Mesenchymal stem cell (in vitro differentiated cells and primary cell): ENCODE measurements at regions not wholly inside any gene's neighbourhood (a gene's known extent, or its start where the extent isn't known, plus 50 kb on each side); places are given as distances from the start of the nearest gene placed in this dataset.

Source experiments
- DNase-seq: peaks from one replicate; pipeline ENCODE4 v3.0.0-alpha.2; 2013
- H2AFZ ChIP-seq: one replicate; pipeline ENCODE4 v1.6.1; 2013; ENCODE audit warnings: low read depth, mild to moderate bottlenecking, control low read depth, inconsistent platforms, low read length, moderate library complexity
- H2AK5ac ChIP-seq: 2 replicates; pipeline ENCODE4 v1.6.1; 2013; ENCODE audit warnings: low read length, moderate library complexity, mild to moderate bottlenecking, inconsistent platforms; ENCODE audit not compliant: severe bottlenecking
- H2BK120ac ChIP-seq: one replicate; pipeline ENCODE4 v1.6.1; 2013; ENCODE audit warnings: low read depth, mild to moderate bottlenecking, inconsistent platforms, low read length, moderate library complexity
- H2BK12ac ChIP-seq, 2 experiments: one replicate each; pipeline ENCODE4 v1.6.1; 2013; ENCODE audit warnings: inconsistent platforms in 2 of 2, low read length in 2 of 2, mild to moderate bottlenecking in 2 of 2, moderate library complexity in 2 of 2, control low read depth in 1 of 2
- H2BK15ac ChIP-seq: one replicate; pipeline ENCODE4 v1.6.1; 2013; ENCODE audit warnings: mild to moderate bottlenecking, low read depth, inconsistent platforms; ENCODE audit not compliant: poor library complexity, severe bottlenecking
- H2BK5ac ChIP-seq: 2 replicates; pipeline ENCODE4 v1.6.1; 2013; ENCODE audit warnings: low read depth, mild to moderate bottlenecking, low read length, control low read depth, inconsistent platforms; ENCODE audit not compliant: poor library complexity, severe bottlenecking
- H3K14ac ChIP-seq, 2 experiments: one replicate each; pipeline ENCODE4 v1.6.1; 2013; ENCODE audit warnings: inconsistent platforms in 2 of 2, low read length in 2 of 2, control low read depth in 1 of 2, mild to moderate bottlenecking in 1 of 2, moderate library complexity in 1 of 2
- H3K18ac ChIP-seq, 2 experiments: one replicate each; pipeline ENCODE4 v1.6.1; 2013; ENCODE audit warnings: inconsistent platforms in 2 of 2, low read length in 2 of 2, control low read depth in 1 of 2, low read depth in 1 of 2, mild to moderate bottlenecking in 1 of 2
- H3K23ac ChIP-seq, 2 experiments: one replicate each; pipeline ENCODE4 v1.6.1; 2013; ENCODE audit warnings: inconsistent platforms in 2 of 2, low read length in 2 of 2, mild to moderate bottlenecking in 2 of 2, moderate library complexity in 2 of 2, control low read depth in 1 of 2
- H3K27ac ChIP-seq: 2 replicates; pipeline ENCODE4 v1.5.1; 2013; ENCODE audit warnings: mild to moderate bottlenecking, moderate library complexity, low read length, control low read depth, inconsistent platforms; ENCODE audit not compliant: poor library complexity, severe bottlenecking
- H3K27me3 ChIP-seq, 2 experiments: 2 replicates each; pipeline versions ENCODE4 v1.6.1 to v1.7.0; 2013; ENCODE audit warnings: low read length in 2 of 2, mild to moderate bottlenecking in 2 of 2, moderate library complexity in 2 of 2, control low read depth in 1 of 2, inconsistent platforms in 1 of 2; ENCODE audit not compliant: control insufficient read depth in 1 of 2, insufficient read depth in 1 of 2
- H3K36me3 ChIP-seq, 2 experiments: 2 replicates each; pipeline versions ENCODE4 v1.6.1 to v1.7.0; 2013; ENCODE audit warnings: low read length in 2 of 2, control low read depth in 1 of 2, inconsistent platforms in 1 of 2, low read depth in 1 of 2, mild to moderate bottlenecking in 1 of 2; ENCODE audit not compliant: insufficient read depth in 2 of 2, control insufficient read depth in 1 of 2
- H3K4ac ChIP-seq, 2 experiments: one replicate each; pipeline ENCODE4 v1.6.1; 2013; ENCODE audit warnings: inconsistent platforms in 2 of 2, low read length in 2 of 2, mild to moderate bottlenecking in 2 of 2, moderate library complexity in 2 of 2, control low read depth in 1 of 2, low read depth in 1 of 2
- H3K4me1 ChIP-seq: 2 replicates; pipeline ENCODE4 v1.6.1; 2013; ENCODE audit warnings: low read depth, low read length, control low read depth; ENCODE audit not compliant: control insufficient read depth, insufficient read depth
- H3K4me2 ChIP-seq: 2 replicates; pipeline ENCODE4 v1.6.1; 2013; ENCODE audit warnings: low read length, mild to moderate bottlenecking, inconsistent platforms; ENCODE audit not compliant: poor library complexity, severe bottlenecking
- H3K4me3 ChIP-seq, 2 experiments: 2 replicates each; pipeline versions ENCODE4 v1.5.1 to v1.7.0; 2013; ENCODE audit warnings: low read length in 2 of 2, mild to moderate bottlenecking in 2 of 2, control low read depth in 1 of 2, low read depth in 1 of 2; ENCODE audit not compliant: insufficient read depth in 1 of 2
- H3K79me1 ChIP-seq: replicated peaks from 2 replicates; pipeline ENCODE4 v1.6.1; 2013; ENCODE audit warnings: mild to moderate bottlenecking, control low read depth, low read length, inconsistent platforms; ENCODE audit not compliant: poor library complexity, severe bottlenecking
- H3K9ac ChIP-seq: 2 replicates; pipeline ENCODE4 v1.7.0; 2013; ENCODE audit warnings: mild to moderate bottlenecking, low read length, moderate library complexity
- H3K9me3 ChIP-seq: 2 replicates; pipeline ENCODE4 v1.7.0; 2013; ENCODE audit warnings: mild to moderate bottlenecking, low read length; ENCODE audit not compliant: control insufficient read depth
- H4K8ac ChIP-seq: one replicate; pipeline ENCODE4 v1.6.1; 2013; ENCODE audit warnings: inconsistent platforms, mild to moderate bottlenecking, low read length, moderate library complexity
- H4K91ac ChIP-seq: one replicate; pipeline ENCODE4 v1.6.1; 2013; ENCODE audit warnings: mild to moderate bottlenecking, low read length, inconsistent platforms
- WGBS: methylation state at CpG from one replicate; pipeline ENCODE4 v1.1.7; 2013; ENCODE audit warnings: mixed read lengths; 5-methylcytosine and 5-hydroxymethylcytosine counted together

GRCh38 chr16:56041556-56042140 is 149.6 kb upstream of the GNAO1 start:
- no peak overlapping the region for H3K14ac ChIP-seq
- no peak overlapping the region for H2AK5ac ChIP-seq
- no peaks in the 10 kb centered on the region for H3K79me1 ChIP-seq
- H2AFZ ChIP-seq, result no peak overlapping the region
- no peak overlapping the region for H3K4me3 ChIP-seq
- no peak for DNase-seq
- H3K27me3 ChIP-seq, result peaks cover 0 to 3% of the 10 kb centered on the region in 2 experiments
- no peak overlapping the region for H2BK5ac ChIP-seq
- H3K36me3 ChIP-seq, result no peaks in the 10 kb centered on the region
- WGBS, result 52% methylated on average over 4 of the region's 4 CpGs
- H4K8ac ChIP-seq, result no peak overlapping the region
- H2BK120ac ChIP-seq, result no peak overlapping the region
- H2BK12ac ChIP-seq, result no peak overlapping the region
- H3K27ac ChIP-seq, result no peak overlapping the region
- H3K23ac ChIP-seq, result no peak overlapping the region
- peaks cover 4% of the 10 kb centered on the region for H3K9me3 ChIP-seq
- H4K91ac ChIP-seq, result no peak overlapping the region
- H3K18ac ChIP-seq, result no peak overlapping the region
- H3K9ac ChIP-seq, result no peak overlapping the region
- no peak overlapping the region for H3K4ac ChIP-seq
- H3K4me2 ChIP-seq, result no peak overlapping the region
- no peaks in the 10 kb centered on the region for H3K4me1 ChIP-seq
- H2BK15ac ChIP-seq, result no peak overlapping the region

DNA sequence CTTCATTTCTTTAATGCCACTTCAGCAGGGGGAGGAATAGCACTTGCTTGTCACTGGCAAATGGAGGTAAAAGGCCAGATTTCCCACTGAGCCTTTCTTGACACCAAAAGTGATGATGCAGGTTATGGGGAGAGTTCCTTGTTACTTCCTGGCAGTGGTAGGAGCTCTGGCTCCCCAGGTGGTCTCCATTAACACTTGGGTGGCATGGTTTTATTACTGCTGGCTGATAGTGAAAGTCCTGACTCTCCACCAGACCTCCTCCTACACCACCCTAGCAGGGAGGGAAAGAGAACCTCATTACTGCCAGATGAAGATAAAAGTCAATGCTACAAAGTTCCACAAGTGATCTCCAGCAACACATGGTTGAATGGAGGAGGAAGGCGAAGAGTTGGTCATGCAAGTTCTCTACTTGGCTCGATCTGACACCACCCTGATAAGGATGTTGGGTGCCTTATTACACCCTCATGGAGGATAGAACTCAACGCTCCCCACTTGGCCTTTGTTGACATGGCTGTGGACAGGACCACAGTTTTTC is 152.7 kb upstream of the GNAO1 start:
- Histone ChIP-seq H3K18ac (no peak overlapping the region), H4K8ac (no peak overlapping the region), H3K14ac (no peak overlapping the region), H3K23ac (no peak overlapping the region), H2BK5ac (no peak overlapping the region), H3K9me3 (peaks cover 6% of the 10 kb centered on the region), H3K4me3 (no peak overlapping the region), H2AFZ (no peak overlapping the region), H2AK5ac (no peak overlapping the region), H3K9ac (no peak overlapping the region), H2BK120ac (no peak overlapping the region), H3K4me1 (no peaks in the 10 kb centered on the region), H3K79me1 (no peaks in the 10 kb centered on the region), H3K27me3 (peaks cover 0 to 1% of the 10 kb centered on the region in 2 experiments), H2BK15ac (no peak overlapping the region), H3K4me2 (no peak overlapping the region), H3K36me3 (no peaks in the 10 kb centered on the region), H2BK12ac (no peak overlapping the region), H4K91ac (no peak overlapping the region), H3K27ac (no peak overlapping the region), H3K4ac (no peak overlapping the region)
- WGBS, result 54% methylated on average over 3 of the region's 3 CpGs
- no peak for DNase-seq

DNA sequence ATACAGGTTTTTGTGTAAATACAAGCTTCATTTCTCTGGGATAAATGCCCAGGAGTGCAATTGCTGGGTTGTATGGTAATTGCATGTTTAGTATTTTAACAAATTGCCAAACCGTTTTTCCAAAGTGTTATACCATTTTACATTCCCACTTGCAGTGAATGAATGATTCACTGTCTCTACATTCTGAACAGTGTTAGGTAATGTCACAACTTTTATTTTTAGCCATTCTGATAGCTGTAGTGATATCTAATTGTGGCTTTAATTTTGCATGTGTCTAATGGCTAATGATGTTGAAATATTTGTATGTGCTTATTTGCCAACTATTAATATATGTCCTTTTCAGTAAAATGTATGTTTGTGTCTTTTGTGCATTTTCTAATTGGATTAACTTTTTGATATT is 156.9 kb upstream of the CES5A start:
- Histone ChIP-seq H3K4ac (no peak overlapping the region), H3K4me3 (no peak overlapping the region), H3K4me1 (no peaks in the 10 kb centered on the region), H2AFZ (no peak overlapping the region), H2BK5ac (no peak overlapping the region), H4K8ac (no peak overlapping the region), H2BK120ac (no peak overlapping the region), H3K9ac (no peak overlapping the region), H3K36me3 (no peaks in the 10 kb centered on the region), H3K9me3 (peaks cover 3% of the 10 kb centered on the region), H3K18ac (no peak overlapping the region), H3K27ac (no peak overlapping the region), H2AK5ac (no peak overlapping the region), H2BK15ac (no peak overlapping the region), H3K4me2 (no peak overlapping the region), H3K23ac (no peak overlapping the region), H3K27me3 (no peaks in the 10 kb centered on the region), H3K79me1 (no peaks in the 10 kb centered on the region), H2BK12ac (no peak overlapping the region), H3K14ac (no peak overlapping the region), H4K91ac (no peak overlapping the region)
- no CpG with 5 or more reads among the region's 1 CpG for WGBS
- no peak for DNase-seq

- H3K79me1 ChIP-seq, result no peaks in the 10 kb centered on the region
- H3K27me3 ChIP-seq, result no peaks in the 10 kb centered on the region
- no peak overlapping the region for H3K14ac ChIP-seq
- no peak overlapping the region for H2BK15ac ChIP-seq
- no peak overlapping the region for H2BK12ac ChIP-seq
- H3K27ac ChIP-seq, result no peak overlapping the region
- H4K8ac ChIP-seq, result no peak overlapping the region
- no peaks in the 10 kb centered on the region for H3K4me1 ChIP-seq
- no peak overlapping the region for H3K23ac ChIP-seq
- no peak overlapping the region for H3K9ac ChIP-seq
- H2AK5ac ChIP-seq, result no peak overlapping the region
- H2BK5ac ChIP-seq, result no peak overlapping the region
- H4K91ac ChIP-seq, result no peak overlapping the region
- no peak for DNase-seq
- H3K9me3 ChIP-seq, result no peaks in the 10 kb centered on the region
- H3K36me3 ChIP-seq, result no peaks in the 10 kb centered on the region
- H3K18ac ChIP-seq, result no peak overlapping the region
- no peak overlapping the region for H2BK120ac ChIP-seq
- no peak overlapping the region for H2AFZ ChIP-seq
- H3K4ac ChIP-seq, result no peak overlapping the region
- H3K4me3 ChIP-seq, result no peak overlapping the region
- H3K4me2 ChIP-seq, result no peak overlapping the region
Measured at GRCh38 chr16:56029026-56029425, 153.9 kb upstream of the CES5A start.
